H1 (cell line): ENCODE measurements at regions not wholly inside any gene's neighbourhood (a gene's known extent, or its start where the extent isn't known, plus 50 kb on each side); places are given as distances from the start of the nearest gene placed in this dataset.
A peak's percentile ranks its signal among the peaks of the same experiment; 100 is the strongest.

Experiments
- CTCF ChIA-PET: fragments of 300-600 bp; sonication (Branson Sonifier 250); formaldehyde crosslinking; loops from one replicate; lab custom pipeline; 2021; ENCODE audit not compliant: partially characterized antibody; lab: Charles Lee
- POLR2A ChIA-PET: fragments of 300-600 bp; sonication (Branson Sonifier 250); formaldehyde crosslinking; loops from one replicate; lab custom pipeline; 2021; ENCODE audit warnings: inconsistent platforms; ENCODE audit not compliant: partially characterized antibody; lab: Charles Lee
- DNase-seq, 2 experiments: peaks; one replicate each; pipeline versions ENCODE4 v3.0.0 to v3.0.0-alpha.2; 2010 to 2022; ENCODE audit warnings: low spot score in 2 of 2, low read depth in 1 of 2, mixed read lengths in 1 of 2
- FAIRE-seq: peaks from 2 replicates; lab custom pipeline; 2011; peaks lifted over from hg19 to GRCh38; lab: Jason Lieb, UNC
- H2AFZ ChIP-seq: 2 replicates; pipeline ENCODE4 v1.8.1; 2012; ENCODE audit warnings: low read length, inconsistent platforms
- H2AK5ac ChIP-seq: 2 replicates; pipeline ENCODE4 v1.6.1; 2013; ENCODE audit warnings: low read depth, low read length
- H2BK120ac ChIP-seq: replicated peaks from 2 replicates; pipeline ENCODE3; 2013; ENCODE audit warnings: low read depth, low read length, inconsistent platforms
- H2BK12ac ChIP-seq: 2 replicates; pipeline ENCODE4 v1.6.1; 2013; ENCODE audit warnings: low read depth, low read length
- H2BK15ac ChIP-seq: 2 replicates; pipeline ENCODE4 v1.6.1; 2013; ENCODE audit warnings: low read length
- H2BK20ac ChIP-seq: 2 replicates; pipeline ENCODE4 v1.6.1; 2013; ENCODE audit warnings: low read length
- H2BK5ac ChIP-seq: 2 replicates; pipeline ENCODE4 v1.6.1; 2013; ENCODE audit warnings: low read depth, low read length
- H3K14ac ChIP-seq: 2 replicates; pipeline ENCODE4 v1.6.1; 2013; ENCODE audit warnings: inconsistent platforms; ENCODE audit not compliant: insufficient read length
- H3K18ac ChIP-seq: 2 replicates; pipeline ENCODE4 v1.6.1; 2013; ENCODE audit warnings: low read length; ENCODE audit errors: extremely low read depth
- H3K23ac ChIP-seq: 2 replicates; pipeline ENCODE4 v1.6.1; 2013; ENCODE audit warnings: inconsistent platforms; ENCODE audit not compliant: insufficient read length
- H3K23me2 ChIP-seq: 2 replicates; pipeline ENCODE4 v1.6.1; 2013; ENCODE audit warnings: low read depth, low read length
- H3K27ac ChIP-seq: 2 replicates; pipeline ENCODE4 v1.6.1; 2011; ENCODE audit warnings: low read depth, low read length, inconsistent platforms
- H3K27me3 ChIP-seq, 4 experiments: replicated peaks in 1 of 4; 1 replicate in 1 of 4; 2 replicates in 3 of 4; pipeline versions ENCODE4 v1.6.1 to v1.8.1; 2011 to 2013; ENCODE audit warnings: low read length in 3 of 4, mild to moderate bottlenecking in 3 of 4, inconsistent platforms in 2 of 4, mixed read lengths in 2 of 4, moderate library complexity in 1 of 4; ENCODE audit not compliant: control insufficient read depth in 3 of 4, insufficient read depth in 3 of 4; ENCODE audit errors: extremely low read depth in 1 of 4
- H3K36me3 ChIP-seq, 4 experiments: 2 replicates each; pipeline versions ENCODE4 v1.6.1 to v1.8.1; 2011 to 2013; ENCODE audit warnings: mild to moderate bottlenecking in 4 of 4, low read length in 3 of 4, moderate library complexity in 2 of 4, control low read depth in 1 of 4, inconsistent platforms in 1 of 4; ENCODE audit not compliant: insufficient read depth in 4 of 4, control insufficient read depth in 2 of 4
- H3K4ac ChIP-seq: replicated peaks from 2 replicates; pipeline ENCODE3; 2013; ENCODE audit warnings: low read length, low read depth, mixed read lengths, inconsistent platforms; ENCODE audit not compliant: insufficient read length
- H3K4me1 ChIP-seq, 4 experiments: replicated peaks in 1 of 4; 1 replicate in 1 of 4; 2 replicates in 3 of 4; pipeline versions ENCODE4 v1.6.1 to v1.8.1; 2011 to 2013; ENCODE audit warnings: low read length in 3 of 4, inconsistent platforms in 2 of 4, mixed read lengths in 1 of 4; ENCODE audit not compliant: insufficient read depth in 4 of 4, control insufficient read depth in 3 of 4
- H3K4me2 ChIP-seq, 2 experiments: 2 replicates each; pipeline versions ENCODE4 v1.6.1 to v1.8.1; 2011 to 2013; ENCODE audit warnings: low read depth in 2 of 2, low read length in 2 of 2, control low read depth in 1 of 2, inconsistent platforms in 1 of 2, mild to moderate bottlenecking in 1 of 2; ENCODE audit not compliant: insufficient read depth in 1 of 2
- H3K4me3 ChIP-seq, 4 experiments: fragments of 200-600, 300-600 bp in 1 of 4; sonication (generic), shearing (Covaris generic), sonication (Bioruptor Twin) in 1 of 4; 2 replicates each; pipeline versions ENCODE4 v1.5.1 to v1.8.1; 2011 to 2016; ENCODE audit warnings: low read length in 4 of 4, low read depth in 3 of 4, control low read depth in 2 of 4, inconsistent platforms in 2 of 4, mild to moderate bottlenecking in 2 of 4, mixed read lengths in 1 of 4, moderate library complexity in 1 of 4; ENCODE audit not compliant: insufficient read depth in 2 of 4; ENCODE audit errors: extremely low read depth in 1 of 4
- H3K56ac ChIP-seq: replicated peaks from 2 replicates; pipeline ENCODE3; 2013; ENCODE audit warnings: low read depth, mild to moderate bottlenecking, mixed read lengths, low read length, inconsistent platforms; ENCODE audit not compliant: insufficient read length
- H3K79me1 ChIP-seq: 2 replicates; pipeline ENCODE4 v1.6.1; 2013; ENCODE audit warnings: low read depth, low read length, control low read depth
- H3K79me2 ChIP-seq, 2 experiments: 2 replicates each; pipeline versions ENCODE4 v1.6.1 to v1.8.1; 2012 to 2013; ENCODE audit warnings: low read length in 2 of 2, mild to moderate bottlenecking in 2 of 2, inconsistent platforms in 1 of 2; ENCODE audit not compliant: insufficient read depth in 2 of 2, control insufficient read depth in 1 of 2
- H3K9ac ChIP-seq, 4 experiments: replicated peaks in 1 of 4; 1 replicate in 1 of 4; 2 replicates in 3 of 4; pipeline versions ENCODE4 v1.6.1 to v1.8.1; 2011 to 2013; ENCODE audit warnings: low read depth in 3 of 4, low read length in 3 of 4, control low read depth in 2 of 4, mild to moderate bottlenecking in 2 of 4, moderate library complexity in 2 of 4, inconsistent platforms in 1 of 4; ENCODE audit errors: extremely low read depth in 1 of 4
- H3K9me3 ChIP-seq, 2 experiments: 2 replicates each; pipeline versions ENCODE4 v1.6.1 to v1.8.1; 2012 to 2013; ENCODE audit warnings: mild to moderate bottlenecking in 2 of 2, moderate library complexity in 2 of 2, control low read depth in 1 of 2, inconsistent platforms in 1 of 2, low read depth in 1 of 2, low read length in 1 of 2, mixed read lengths in 1 of 2; ENCODE audit not compliant: insufficient read depth in 2 of 2
- H4K20me1 ChIP-seq, 2 experiments: replicated peaks in 1 of 2; 2 replicates each; pipeline versions ENCODE3 to v1.8.1; 2011 to 2013; ENCODE audit warnings: inconsistent platforms in 2 of 2, low read length in 2 of 2, mild to moderate bottlenecking in 1 of 2; ENCODE audit not compliant: insufficient read depth in 2 of 2, control insufficient read depth in 1 of 2
- H4K5ac ChIP-seq: 2 replicates; pipeline ENCODE4 v1.6.1; 2013; ENCODE audit warnings: low read length, low read depth, mixed read lengths, inconsistent platforms; ENCODE audit not compliant: insufficient read length
- H4K8ac ChIP-seq: 2 replicates; pipeline ENCODE4 v1.8.0; 2013; ENCODE audit warnings: mild to moderate bottlenecking, moderate library complexity, low read length, inconsistent platforms; ENCODE audit not compliant: insufficient read depth; ENCODE audit errors: extremely low read depth
- H4K91ac ChIP-seq: replicated peaks from 2 replicates; pipeline ENCODE3; 2013; ENCODE audit warnings: low read length, mixed read lengths, inconsistent platforms; ENCODE audit not compliant: insufficient read length
- CHD1 ChIP-seq: IDR thresholded peaks from 2 replicates; pipeline ENCODE4 v1.6.1; 2012; ENCODE audit warnings: low read depth, low read length, improper control_type of control experiment
- NANOG ChIP-seq: IDR thresholded peaks from 2 replicates; pipeline ENCODE4 v1.6.1; 2011; ENCODE audit warnings: low read length, low read depth, mild to moderate bottlenecking, inconsistent platforms; ENCODE audit not compliant: insufficient read depth, poor library complexity, severe bottlenecking
- WGBS, 2 experiments: shearing (Covaris generic) in 1 of 2; methylation state at CpG; one replicate each; pipeline versions ENCODE4 v1.1.6 to v1.1.7; 2013 to 2015; ENCODE audit warnings: low lambda C conversion rate in 2 of 2, mixed read lengths in 2 of 2, inconsistent platforms in 1 of 2, low coverage in 1 of 2, missing lambda C conversion rate in 1 of 2; ENCODE audit not compliant: insufficient replicate concordance in 2 of 2, insufficient coverage in 1 of 2, insufficient read length in 1 of 2; ENCODE audit errors: extremely low coverage in 1 of 2, missing lambda C conversion rate in 1 of 2; 5-methylcytosine and 5-hydroxymethylcytosine counted together
- TF ChIP-seq, protein P1 (sequence below): IDR thresholded peaks from 2 replicates; pipeline ENCODE4 v1.6.1; 2012; ENCODE audit warnings: inconsistent platforms

DNA sequence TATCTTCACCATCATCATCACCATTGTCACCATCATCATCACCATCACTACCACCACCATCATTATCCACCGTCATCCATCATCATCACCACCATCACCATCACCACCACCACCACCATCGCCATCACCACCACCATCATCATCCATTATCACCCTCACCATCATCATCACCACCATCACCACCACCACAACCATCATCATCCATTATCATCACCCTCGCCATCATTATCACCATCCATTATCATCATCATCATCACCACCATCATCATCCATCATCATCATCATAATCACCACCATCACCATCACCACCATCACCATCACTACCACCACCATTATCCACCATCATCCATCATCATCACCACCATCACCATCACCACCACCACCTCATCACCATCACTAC, 95.6 kb downstream of the C16orf95 start:
- no peak overlapping the region for H2BK12ac ChIP-seq
- no peaks in the 10 kb centered on the region for H3K79me2 ChIP-seq
- H3K23ac ChIP-seq: no peak overlapping the region
- no peak overlapping the region for H3K14ac ChIP-seq
- no peaks in the 10 kb centered on the region for H3K79me1 ChIP-seq
- H3K18ac ChIP-seq: no peak overlapping the region
- no peak overlapping the region for H3K4ac ChIP-seq
- CTCF ChIA-PET: no interaction called here
- no peak overlapping the region; the same call in 1 of the 2 replicates for H4K8ac ChIP-seq
- H3K56ac ChIP-seq: peak overlapping the region; percentile 97
- no peak overlapping the region for H3K4me3 ChIP-seq
- no peak overlapping the region for H2BK5ac ChIP-seq
- H3K36me3 ChIP-seq: no peaks in the 10 kb centered on the region
- no peak overlapping the region for H2BK15ac ChIP-seq
- POLR2A ChIA-PET: no interaction called here
- no peak overlapping the region for H2AFZ ChIP-seq
- no peak for DNase-seq
- TF ChIP-seq, protein P1, sequence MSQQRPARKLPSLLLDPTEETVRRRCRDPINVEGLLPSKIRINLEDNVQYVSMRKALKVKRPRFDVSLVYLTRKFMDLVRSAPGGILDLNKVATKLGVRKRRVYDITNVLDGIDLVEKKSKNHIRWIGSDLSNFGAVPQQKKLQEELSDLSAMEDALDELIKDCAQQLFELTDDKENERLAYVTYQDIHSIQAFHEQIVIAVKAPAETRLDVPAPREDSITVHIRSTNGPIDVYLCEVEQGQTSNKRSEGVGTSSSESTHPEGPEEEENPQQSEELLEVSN: no peak
- TF ChIP-seq NANOG: no peak
- TF ChIP-seq CHD1: no peak
- FAIRE-seq: no peak
- H2AK5ac ChIP-seq: no peak overlapping the region
- no peaks in the 10 kb centered on the region for H3K4me1 ChIP-seq
- no peak overlapping the region for H4K5ac ChIP-seq
- WGBS, 2 experiments: 74% methylated on average over 3 of the region's 3 CpGs; no CpG with 5 or more reads in 1 of the 2 experiments
- H3K23me2 ChIP-seq: peaks cover 15% of the 10 kb centered on the region
- no peaks in the 10 kb centered on the region; a peak in 1 of 4 replicates for H3K9me3 ChIP-seq
- H3K27ac ChIP-seq: no peak overlapping the region
- H4K20me1 ChIP-seq: peaks cover 0 to 7% of the 10 kb centered on the region in 2 experiments
- H2BK120ac ChIP-seq: no peak overlapping the region
- H3K27me3 ChIP-seq: no peaks in the 10 kb centered on the region
- no peak overlapping the region for H4K91ac ChIP-seq
- no peak overlapping the region for H3K9ac ChIP-seq
- H2BK20ac ChIP-seq: no peak overlapping the region
- no peak overlapping the region for H3K4me2 ChIP-seq
